ENCODE measurements at regions not wholly inside any gene's neighbourhood (a gene's known extent, or its start where the extent isn't known, plus 50 kb on each side); places are given as distances from the start of the nearest gene placed in this dataset.

DNA sequence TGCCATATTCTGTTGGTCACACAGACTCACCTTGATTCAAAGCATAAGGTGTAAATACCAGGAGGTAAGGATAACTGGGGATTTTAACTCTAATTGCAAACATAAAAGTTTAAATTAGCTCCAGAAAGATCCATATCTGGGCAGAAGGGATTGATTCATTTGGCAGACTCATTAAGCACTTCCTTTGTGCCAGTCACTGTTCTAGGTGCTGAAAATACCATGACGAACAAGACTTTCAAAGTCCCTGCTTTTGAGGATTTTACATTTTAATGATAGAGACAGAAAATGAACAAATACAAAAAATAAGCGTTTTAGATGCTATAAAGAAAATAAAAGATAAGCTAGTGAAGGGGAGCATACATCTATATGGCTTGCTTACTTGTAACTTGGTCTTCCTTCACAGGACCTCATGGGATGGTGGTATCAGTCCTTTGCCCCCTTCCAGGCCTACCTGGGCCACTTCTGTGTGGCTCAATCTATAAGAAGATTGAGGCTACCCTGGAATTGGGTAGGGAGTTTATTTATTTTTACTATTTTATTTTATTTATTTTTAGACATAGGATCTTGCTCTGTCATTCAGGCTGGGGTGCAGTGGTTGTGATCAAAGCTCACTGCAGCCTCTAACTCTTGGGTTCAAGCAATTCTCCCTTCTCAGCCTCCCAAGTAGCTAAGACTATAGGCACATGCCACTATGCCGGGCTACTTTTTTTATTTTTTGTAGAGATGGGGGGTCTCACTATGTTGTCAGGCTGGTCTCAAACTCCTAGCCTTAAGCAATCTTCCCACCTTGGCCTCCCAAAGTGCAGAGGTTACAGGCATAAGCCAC, 212.8 kb downstream of the MYCN start:
- intact Hi-C loops (cut with micrococcal nuclease): no loop called here
- DNase-seq (ENCODE audit: low spot score): no peak
- no peaks in the 10 kb centered on the region for H3K4me1 Mint-ChIP-seq (ENCODE audit: low read depth)
- no peaks in the 10 kb centered on the region for H3K36me3 Mint-ChIP-seq (ENCODE audit: low read depth)
- H3K9me3 Mint-ChIP-seq: no peaks in the 10 kb centered on the region
- H3K27ac Mint-ChIP-seq: no peak overlapping the region
- H3K4me3 Mint-ChIP-seq (ENCODE audit: low read depth): no peak overlapping the region
- no peaks in the 10 kb centered on the region for H3K27me3 Mint-ChIP-seq (ENCODE audit: low read depth)

DNA sequence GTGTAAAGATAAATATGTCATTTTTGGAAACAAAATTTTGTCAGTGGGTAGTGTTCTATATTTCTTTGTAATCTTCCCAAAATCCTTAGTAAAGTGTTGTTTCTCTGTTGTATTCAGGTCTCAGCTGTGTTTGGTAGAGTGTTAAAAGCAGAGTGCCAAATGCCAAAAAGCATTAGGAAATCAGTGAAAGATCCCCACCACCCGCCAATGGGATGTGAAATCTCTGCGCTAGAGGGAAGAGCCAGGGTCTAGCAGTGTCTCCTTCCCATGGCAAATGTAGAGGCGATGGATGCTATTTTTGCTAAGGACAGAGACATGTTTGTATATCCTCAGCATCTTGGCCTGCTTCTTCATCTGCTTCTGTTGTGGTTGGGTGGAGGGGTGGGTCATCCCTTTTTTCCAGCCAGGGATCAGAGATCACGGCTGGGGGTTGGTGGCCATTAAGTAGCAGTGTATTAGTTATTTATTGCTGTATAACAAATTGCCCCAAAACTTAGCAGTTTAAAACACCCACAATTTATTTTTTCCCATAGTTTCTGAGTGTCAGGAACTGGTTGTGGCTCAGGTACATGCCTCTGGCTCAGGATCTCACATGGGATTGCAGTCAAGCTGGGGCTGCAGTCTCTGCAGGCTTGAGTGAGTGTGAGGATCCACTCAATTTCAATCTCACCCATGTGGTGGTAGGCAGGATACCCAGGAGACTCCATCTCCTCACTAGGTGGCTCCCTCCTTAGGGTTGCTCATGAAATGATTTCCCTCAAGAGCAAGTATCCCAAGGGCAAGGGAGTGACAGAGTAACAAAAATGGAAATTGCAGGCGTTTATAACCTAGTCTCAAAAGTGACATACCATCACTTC, 211.9 kb downstream of the MYCN start:
- intact Hi-C loops (cut with micrococcal nuclease): no loop called here
- Mint-ChIP-seq H3K4me3 (ENCODE audit: low read depth) (no peak overlapping the region), H3K36me3 (ENCODE audit: low read depth) (no peaks in the 10 kb centered on the region), H3K9me3 (no peaks in the 10 kb centered on the region), H3K27ac (no peak overlapping the region), H3K27me3 (ENCODE audit: low read depth) (no peaks in the 10 kb centered on the region), H3K4me1 (ENCODE audit: low read depth) (no peaks in the 10 kb centered on the region)
- DNase-seq (ENCODE audit: low spot score): no peak

DNA sequence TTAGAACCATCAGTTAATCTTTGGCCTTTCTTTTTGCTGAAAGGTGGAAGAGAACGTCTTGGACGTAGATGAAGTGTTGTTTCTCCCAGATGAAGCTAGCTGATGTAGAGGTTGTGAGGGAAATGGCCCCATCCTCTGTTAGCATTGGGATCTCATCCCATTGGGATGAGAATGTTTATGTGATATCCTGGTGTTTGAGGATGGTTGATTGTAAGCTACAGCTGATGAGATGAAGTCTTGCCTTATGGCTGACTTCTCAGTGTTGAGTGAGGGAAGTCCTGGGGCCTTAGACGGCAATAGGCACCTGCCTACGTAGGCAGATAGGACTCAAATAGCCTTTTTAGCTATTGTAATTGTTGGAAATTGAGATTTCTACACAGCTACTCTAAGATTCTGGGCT, 211.3 kb downstream of the MYCN start:
- no peaks in the 10 kb centered on the region for H3K36me3 Mint-ChIP-seq (ENCODE audit: low read depth)
- DNase-seq (ENCODE audit: low spot score): no peak
- intact Hi-C loops (cut with micrococcal nuclease): no loop called here
- H3K4me3 Mint-ChIP-seq (ENCODE audit: low read depth): no peak overlapping the region
- H3K27me3 Mint-ChIP-seq (ENCODE audit: low read depth): no peaks in the 10 kb centered on the region
- H3K4me1 Mint-ChIP-seq (ENCODE audit: low read depth): no peaks in the 10 kb centered on the region
- no peak overlapping the region for H3K27ac Mint-ChIP-seq
- no peaks in the 10 kb centered on the region for H3K9me3 Mint-ChIP-seq

DNA sequence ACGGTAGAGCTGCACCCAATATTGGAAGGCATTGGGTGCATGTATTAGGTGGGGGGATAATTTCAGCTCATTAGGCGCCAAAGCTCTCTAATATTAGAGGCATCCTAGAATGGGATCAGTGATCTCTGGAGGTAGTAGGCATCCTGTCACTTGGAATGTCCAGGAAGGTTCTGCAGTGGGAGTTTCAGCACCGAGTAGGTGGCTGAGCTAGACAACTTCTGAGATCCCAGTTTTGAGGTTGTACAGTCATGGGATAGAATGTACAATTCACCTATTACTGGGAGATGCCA, 210.9 kb downstream of the MYCN start:
- Mint-ChIP-seq H3K9me3 (no peaks in the 10 kb centered on the region), H3K27ac (no peak overlapping the region), H3K4me3 (ENCODE audit: low read depth) (no peak overlapping the region), H3K36me3 (ENCODE audit: low read depth) (no peaks in the 10 kb centered on the region), H3K4me1 (ENCODE audit: low read depth) (no peaks in the 10 kb centered on the region), H3K27me3 (ENCODE audit: low read depth) (no peaks in the 10 kb centered on the region)
- no peak for DNase-seq (ENCODE audit: low spot score)
- intact Hi-C loops (cut with micrococcal nuclease): no loop called here

DNA sequence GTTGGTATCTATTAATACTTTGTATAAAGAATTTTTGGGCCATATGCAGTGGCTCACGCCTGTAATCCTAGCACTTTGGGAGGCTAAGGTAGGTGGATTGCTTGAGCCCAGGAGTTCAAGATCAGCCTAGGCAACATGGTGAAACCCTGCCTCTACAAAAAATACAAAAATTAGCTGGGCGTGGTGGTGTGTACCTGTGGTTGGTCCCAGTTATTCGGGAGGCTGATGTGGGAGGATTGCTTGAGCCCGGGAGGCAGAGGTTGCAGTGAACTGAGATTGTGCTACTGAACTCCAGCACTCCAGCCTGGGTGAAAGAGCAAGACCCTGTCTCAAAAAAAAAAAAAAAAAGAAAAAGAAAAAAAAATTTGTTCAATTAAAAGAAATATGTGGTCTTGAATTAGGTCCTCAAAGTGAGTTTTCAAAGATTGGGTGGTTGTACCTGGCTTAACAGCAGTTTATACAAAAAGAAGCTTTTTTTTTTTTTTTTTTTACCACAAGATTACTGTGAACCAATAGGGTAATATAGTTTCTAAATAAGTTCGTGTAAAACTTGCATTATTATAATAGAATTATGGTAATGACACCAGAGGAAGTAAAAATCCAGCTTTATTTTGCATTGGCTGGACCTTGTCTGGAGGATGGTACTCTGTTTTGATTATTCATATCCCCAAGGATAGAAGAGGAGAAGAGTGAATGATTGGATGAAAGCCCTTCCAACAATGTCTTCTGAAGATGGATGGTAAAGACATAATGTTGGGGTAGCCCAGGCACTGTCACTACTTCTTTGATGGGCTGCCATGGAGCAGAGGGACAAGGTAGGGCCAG, 210.3 kb downstream of the MYCN start:
- intact Hi-C loops (cut with micrococcal nuclease): no loop called here
- Mint-ChIP-seq H3K27me3 (ENCODE audit: low read depth) (no peaks in the 10 kb centered on the region), H3K4me3 (ENCODE audit: low read depth) (no peak overlapping the region), H3K27ac (no peak overlapping the region), H3K36me3 (ENCODE audit: low read depth) (no peaks in the 10 kb centered on the region), H3K9me3 (no peaks in the 10 kb centered on the region), H3K4me1 (ENCODE audit: low read depth) (no peaks in the 10 kb centered on the region)
- DNase-seq (ENCODE audit: low spot score): no peak

DNA sequence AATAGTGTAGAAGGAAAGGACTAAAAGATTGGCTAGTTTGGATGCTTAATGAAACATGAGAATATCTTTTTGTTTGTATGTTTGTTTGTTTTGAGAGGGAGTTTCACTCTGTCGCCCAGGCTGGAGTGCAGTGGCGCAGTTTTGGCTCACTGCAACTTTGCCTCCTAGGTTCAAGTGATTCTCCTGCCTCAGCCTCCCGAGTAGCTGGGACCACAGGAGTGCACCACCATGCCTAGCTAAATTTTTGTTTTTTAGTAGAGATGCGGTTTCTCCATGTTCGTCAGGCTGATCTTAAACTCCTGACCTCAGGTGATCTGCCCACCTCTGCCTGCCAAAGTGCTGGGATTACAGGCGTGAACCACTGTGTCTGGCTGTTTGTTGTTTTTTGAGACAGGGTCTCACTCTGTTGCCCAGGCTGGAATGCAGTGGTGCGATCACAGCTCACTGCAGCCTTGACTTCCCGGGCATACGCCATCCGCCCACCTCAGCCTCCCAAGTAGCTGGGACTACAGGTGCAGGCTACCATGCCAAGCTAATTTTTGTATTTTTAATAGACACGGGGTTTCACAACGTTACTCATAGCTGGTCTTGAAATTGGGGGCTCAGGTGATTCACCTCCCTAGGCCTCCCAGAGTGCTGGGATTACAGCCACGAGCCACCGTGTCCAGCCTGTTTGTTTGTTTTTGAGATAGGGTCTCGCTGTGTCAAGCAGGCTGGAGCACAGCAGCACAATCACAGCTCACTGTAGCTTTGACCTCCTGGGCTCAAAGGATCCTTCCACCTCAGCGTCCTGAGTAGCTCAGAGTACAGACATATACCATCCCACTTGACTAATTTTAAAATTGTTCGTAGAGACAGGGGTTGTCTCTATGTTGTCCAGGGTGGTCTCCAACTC, 209.2 kb downstream of the MYCN start:
- Mint-ChIP-seq H3K27me3 (ENCODE audit: low read depth) (no peaks in the 10 kb centered on the region), H3K4me3 (ENCODE audit: low read depth) (no peak overlapping the region), H3K4me1 (ENCODE audit: low read depth) (no peaks in the 10 kb centered on the region), H3K27ac (no peak overlapping the region), H3K9me3 (no peaks in the 10 kb centered on the region), H3K36me3 (ENCODE audit: low read depth) (no peaks in the 10 kb centered on the region)
- intact Hi-C loops (cut with micrococcal nuclease): no loop called here
- no peak for DNase-seq (ENCODE audit: low spot score)

DNA sequence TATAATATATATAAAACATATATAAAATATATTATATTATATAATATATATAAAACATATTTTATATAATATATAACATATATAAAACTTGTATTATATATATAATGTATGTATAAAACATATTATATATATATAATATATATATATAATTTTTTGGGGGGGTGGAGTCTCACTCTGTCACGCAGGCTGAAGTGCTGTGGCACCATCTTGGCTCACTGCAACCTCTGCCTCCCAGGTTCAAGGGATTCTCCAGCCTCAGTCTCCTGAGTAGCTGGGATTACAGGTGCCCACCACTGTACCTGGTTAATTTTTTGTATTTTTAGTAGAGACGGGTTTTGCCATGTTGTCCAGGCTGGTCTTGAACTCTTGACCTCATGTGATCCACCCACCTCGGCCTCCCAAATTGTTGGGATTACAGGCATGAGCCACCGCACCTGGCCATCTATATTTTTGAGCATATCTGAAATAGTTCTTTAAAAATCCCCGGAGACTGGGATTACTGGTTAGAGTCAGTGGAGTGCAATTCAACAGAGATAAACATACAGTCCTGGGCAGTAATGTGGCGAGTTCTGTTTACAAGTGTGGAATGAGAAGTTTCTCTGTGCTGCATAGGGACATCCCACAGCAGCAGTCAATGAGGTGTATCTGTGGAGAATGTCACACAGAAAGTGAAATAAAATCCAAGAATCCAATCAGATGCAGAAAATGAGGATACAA, 208.4 kb downstream of the MYCN start:
- H3K27ac Mint-ChIP-seq: no peak overlapping the region
- no peaks in the 10 kb centered on the region for H3K4me1 Mint-ChIP-seq (ENCODE audit: low read depth)
- no peaks in the 10 kb centered on the region for H3K36me3 Mint-ChIP-seq (ENCODE audit: low read depth)
- intact Hi-C loops (cut with micrococcal nuclease): no loop called here
- no peak for DNase-seq (ENCODE audit: low spot score)
- no peaks in the 10 kb centered on the region for H3K9me3 Mint-ChIP-seq
- no peaks in the 10 kb centered on the region for H3K27me3 Mint-ChIP-seq (ENCODE audit: low read depth)
- H3K4me3 Mint-ChIP-seq (ENCODE audit: low read depth): no peak overlapping the region

DNA sequence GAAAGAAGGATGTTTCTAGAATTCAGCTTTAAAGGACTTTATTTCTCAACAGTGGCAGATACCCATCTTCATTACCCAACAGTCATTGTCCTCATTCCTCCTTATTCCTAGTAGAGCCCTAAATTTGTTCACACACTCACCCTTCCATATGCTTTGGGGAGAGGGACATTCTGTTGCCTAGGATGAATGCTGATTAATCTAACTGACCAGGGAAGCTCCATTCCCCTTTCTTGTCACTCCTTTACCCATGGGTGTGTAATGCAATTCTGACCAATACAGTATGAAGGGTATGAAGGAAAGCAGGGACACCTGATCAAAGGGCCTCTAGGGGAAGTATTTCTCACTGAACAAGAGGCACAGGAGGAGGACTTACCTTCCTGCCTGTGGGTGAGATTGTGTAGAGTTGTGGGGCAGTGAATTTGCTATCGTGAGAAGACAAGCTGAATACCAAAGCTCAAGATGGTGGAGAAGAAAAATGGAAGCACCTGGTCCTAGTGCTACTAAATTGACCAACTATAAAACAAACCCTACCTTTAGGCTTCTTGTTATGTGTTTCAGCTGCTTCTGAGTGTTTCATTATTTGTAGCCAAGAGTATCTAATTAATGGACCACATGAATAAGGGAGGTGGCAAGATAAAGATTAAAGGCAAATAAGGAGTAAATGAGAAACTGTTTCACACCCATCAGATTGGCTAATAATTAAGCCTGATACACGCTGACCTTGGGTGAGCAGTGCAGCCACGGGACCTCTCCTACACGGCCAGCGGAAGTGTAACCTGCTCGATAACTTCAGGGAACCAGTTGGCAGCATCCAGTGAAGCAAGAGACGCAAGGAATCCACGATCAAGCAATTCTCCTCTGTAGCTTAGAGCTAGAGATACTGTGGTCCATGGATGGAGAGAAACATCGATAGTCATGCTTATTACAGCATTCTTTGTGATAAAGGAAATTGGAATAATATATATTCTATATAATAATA, 202.3 kb downstream of the MYCN start:
- H3K4me1 Mint-ChIP-seq (ENCODE audit: low read depth): no peaks in the 10 kb centered on the region
- H3K27ac Mint-ChIP-seq: no peak overlapping the region
- intact Hi-C loops (cut with micrococcal nuclease): loop anchor here (5.0 kb wide), 1 partner anchor 200 kb away; the partner anchor contains the start of gene MYCN
- no peaks in the 10 kb centered on the region for H3K9me3 Mint-ChIP-seq
- no peaks in the 10 kb centered on the region for H3K36me3 Mint-ChIP-seq (ENCODE audit: low read depth)
- H3K4me3 Mint-ChIP-seq (ENCODE audit: low read depth): no peak overlapping the region
- no peaks in the 10 kb centered on the region for H3K27me3 Mint-ChIP-seq (ENCODE audit: low read depth)
- no peak for DNase-seq (ENCODE audit: low spot score)

DNA sequence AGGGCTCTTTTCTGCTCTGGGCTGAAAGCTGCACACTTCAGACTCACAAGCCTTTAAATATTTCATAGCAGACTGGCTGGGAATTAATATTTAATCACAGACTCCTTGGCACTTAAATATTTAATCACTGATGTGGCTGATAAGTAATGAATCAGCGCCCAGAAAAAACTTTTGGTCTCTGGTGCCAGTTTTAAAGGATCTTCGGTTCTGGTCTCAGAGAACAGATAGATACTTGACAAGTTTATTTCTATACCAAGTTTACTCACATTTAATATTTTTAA, 201.2 kb downstream of the MYCN start:
- DNase-seq (ENCODE audit: low spot score): no peak
- Mint-ChIP-seq H3K9me3 (no peaks in the 10 kb centered on the region), H3K4me1 (ENCODE audit: low read depth) (no peaks in the 10 kb centered on the region), H3K27me3 (ENCODE audit: low read depth) (no peaks in the 10 kb centered on the region), H3K36me3 (ENCODE audit: low read depth) (no peaks in the 10 kb centered on the region), H3K4me3 (ENCODE audit: low read depth) (no peak overlapping the region), H3K27ac (no peak overlapping the region)
- intact Hi-C loops (cut with micrococcal nuclease): loop anchor here (5.0 kb wide), 1 partner anchor 199 kb away; the partner anchor contains the start of gene MYCN

DNA sequence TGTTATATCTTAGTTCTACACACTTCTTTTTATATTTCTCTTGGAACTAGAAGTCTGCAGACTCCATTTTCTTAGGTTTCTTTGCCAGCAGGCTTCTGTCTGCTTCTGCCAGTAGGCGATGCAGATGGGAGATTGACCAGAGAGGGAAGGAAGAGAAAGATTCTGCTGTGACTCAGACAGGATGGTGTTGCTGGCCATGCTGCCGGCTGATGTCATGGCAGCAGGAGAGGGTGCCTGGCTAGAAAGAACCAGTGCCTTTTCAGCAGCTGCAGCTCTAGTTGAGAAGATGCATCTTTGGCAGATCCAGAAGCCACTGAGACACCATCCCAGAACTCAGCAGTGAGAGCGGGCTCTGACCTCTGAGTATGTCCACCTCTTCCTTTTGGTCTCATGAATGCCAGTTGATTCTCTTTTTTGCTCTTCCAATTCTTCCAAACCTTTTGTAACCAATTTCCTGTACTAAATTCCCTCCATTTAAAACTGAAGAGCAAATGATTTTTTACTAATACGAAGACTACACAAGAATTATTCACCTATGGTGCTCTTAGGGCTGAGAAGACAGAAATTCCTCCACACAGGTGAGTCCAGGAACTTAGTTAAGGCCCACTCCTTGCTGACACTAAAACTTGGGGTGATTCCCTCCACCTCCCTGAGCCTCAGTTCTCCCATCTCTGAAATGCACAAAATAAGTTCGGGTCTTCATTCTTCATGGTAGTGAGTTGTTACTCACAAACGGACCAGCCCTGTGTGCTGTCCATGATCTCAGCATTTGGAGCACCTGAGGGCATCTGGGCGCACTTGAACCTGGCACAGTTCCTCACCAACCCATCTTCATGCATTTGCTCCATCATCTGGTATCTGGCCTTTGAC, 200.7 kb downstream of the MYCN start:
- H3K27me3 Mint-ChIP-seq (ENCODE audit: low read depth): no peaks in the 10 kb centered on the region
- intact Hi-C loops (cut with micrococcal nuclease): loop anchor here (5.0 kb wide), 1 partner anchor 199 kb away; the partner anchor contains the start of gene MYCN
- H3K4me1 Mint-ChIP-seq (ENCODE audit: low read depth): no peaks in the 10 kb centered on the region
- no peak for DNase-seq (ENCODE audit: low spot score)
- H3K9me3 Mint-ChIP-seq: no peaks in the 10 kb centered on the region
- H3K36me3 Mint-ChIP-seq (ENCODE audit: low read depth): no peaks in the 10 kb centered on the region
- no peak overlapping the region for H3K27ac Mint-ChIP-seq
- H3K4me3 Mint-ChIP-seq (ENCODE audit: low read depth): no peak overlapping the region

Data from activated T-helper 2 cell treated with anti-CD3 and anti-CD28 coated beads, Interferon-gamma antibody, Interleukin-2, Interleukin-4, amounts not matched to agents 10 μg/mL and 5 μg/mL and 100 μg/mL, durations not matched to agents 14 hours and 24 hours and 36 hours (primary cell).